Memory B cell (primary cell): ENCODE measurements at regions not wholly inside any gene's neighbourhood (a gene's known extent, or its start where the extent isn't known, plus 50 kb on each side); places are given as distances from the start of the nearest gene placed in this dataset.
"Not testable (repeated sequence)": the region's sequence is repeated elsewhere in the genome, so short reads cannot be mapped to it uniquely, and the experiment has no call there.

Experiments
- ATAC-seq: fragments of 150-1000 bp; cut with Tn5 transposase; 2 replicates; pipeline ENCODE4 v1.10.0; 2021; ENCODE audit warnings: low read depth, mild to moderate bottlenecking, moderate library complexity
- DNase-seq, 2 donors: peaks; one replicate each; pipeline ENCODE4 v3.0.0; 2022; ENCODE audit warnings: low spot score in 2 of 2
- H3K27ac Mint-ChIP-seq: one replicate; pipeline ENCODE4 v1.8.0; 2022; ENCODE audit warnings: mild to moderate bottlenecking, moderate library complexity, mixed read lengths
- H3K27me3 Mint-ChIP-seq: one replicate; pipeline ENCODE4 v1.8.0; 2022; ENCODE audit warnings: mixed read lengths
- H3K36me3 Mint-ChIP-seq: one replicate; pipeline ENCODE4 v1.8.0; 2022; ENCODE audit warnings: mild to moderate bottlenecking, mixed read lengths
- H3K4me1 Mint-ChIP-seq: one replicate; pipeline ENCODE4 v1.8.0; 2022; ENCODE audit warnings: mixed read lengths
- H3K4me3 Mint-ChIP-seq: one replicate; pipeline ENCODE4 v1.8.0; 2022; ENCODE audit warnings: mild to moderate bottlenecking, moderate library complexity, mixed read lengths
- H3K9me3 Mint-ChIP-seq: one replicate; pipeline ENCODE4 v1.8.0; 2022; ENCODE audit warnings: mixed read lengths

- peaks cover 5% of the 10 kb centered on the region for H3K9me3 Mint-ChIP-seq
- no peak overlapping the region for H3K27ac Mint-ChIP-seq
- no peaks in the 10 kb centered on the region for H3K36me3 Mint-ChIP-seq
- ATAC-seq (no peak), DNase-seq (no peak)
- no peaks in the 10 kb centered on the region for H3K27me3 Mint-ChIP-seq
- H3K4me1 Mint-ChIP-seq: no peaks in the 10 kb centered on the region
- H3K4me3 Mint-ChIP-seq: no peak overlapping the region
Measured at GRCh38 chr4:116302990-116303735, 782.2 kb downstream of the TRAM1L1 start.

GRCh38 chr4:116275006-116275405, 810.4 kb downstream of the TRAM1L1 start:
- ATAC-seq (no peak), DNase-seq (no peak)
- Mint-ChIP-seq H3K9me3 (peaks cover 4% of the 10 kb centered on the region), H3K4me1 (no peaks in the 10 kb centered on the region), H3K27ac (no peak overlapping the region), H3K4me3 (no peak overlapping the region), H3K27me3 (no peaks in the 10 kb centered on the region), H3K36me3 (no peaks in the 10 kb centered on the region)

- Mint-ChIP-seq H3K36me3 (no peaks in the 10 kb centered on the region), H3K27ac (no peak overlapping the region), H3K27me3 (no peaks in the 10 kb centered on the region), H3K9me3 (peaks cover 5% of the 10 kb centered on the region), H3K4me1 (no peaks in the 10 kb centered on the region), H3K4me3 (no peak overlapping the region)
- ATAC-seq (no peak), DNase-seq (no peak)
Measured at GRCh38 chr4:116272336-116272735, 813.0 kb downstream of the TRAM1L1 start.

DNA sequence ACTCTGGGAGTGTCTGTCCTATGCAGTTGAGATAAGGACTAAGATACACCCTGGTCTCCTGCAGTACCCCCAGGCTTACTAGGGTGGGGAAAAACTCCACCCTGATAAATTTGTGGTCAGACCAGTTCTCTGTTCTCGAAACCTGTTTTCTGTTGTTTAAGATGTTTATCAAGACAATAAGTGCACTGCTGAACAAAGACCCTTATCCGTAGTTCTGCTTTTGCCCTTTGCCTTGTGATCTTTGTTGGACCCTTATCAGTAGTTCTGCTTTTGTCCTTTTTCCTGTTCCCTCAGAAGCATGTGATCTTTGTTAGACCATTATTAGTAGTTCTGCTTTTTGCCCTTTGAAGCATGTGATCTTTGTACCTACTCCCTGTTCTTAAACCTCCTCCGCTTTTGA, 824.4 kb downstream of the TRAM1L1 start:
- H3K4me3 Mint-ChIP-seq, H3K27me3 Mint-ChIP-seq, H3K9me3 Mint-ChIP-seq, H3K36me3 Mint-ChIP-seq, H3K4me1 Mint-ChIP-seq, DNase-seq, H3K27ac Mint-ChIP-seq, ATAC-seq: not testable (repeated sequence)

DNA sequence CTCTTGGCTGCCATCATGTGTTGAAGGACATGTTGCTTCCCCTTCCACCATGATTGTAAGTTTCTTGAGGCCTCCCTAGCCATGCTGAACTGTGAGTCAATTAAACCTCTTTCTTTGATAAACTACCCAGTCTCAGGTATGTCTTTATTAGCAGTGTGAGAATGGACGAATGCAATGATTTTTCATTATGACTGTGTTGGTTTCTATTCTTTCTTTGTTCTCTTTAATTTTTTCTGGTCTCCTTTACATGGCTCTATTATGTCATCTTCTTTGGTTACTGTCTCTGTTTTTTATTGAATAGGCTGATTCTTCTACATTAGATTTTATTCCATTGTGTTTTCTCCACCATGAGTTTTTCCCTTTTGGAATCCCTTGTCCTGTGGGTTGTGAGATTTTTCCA, 840.6 kb downstream of the TRAM1L1 start:
- H3K27me3 Mint-ChIP-seq: no peaks in the 10 kb centered on the region
- DNase-seq: no peak
- H3K4me3 Mint-ChIP-seq: no peak overlapping the region
- no peaks in the 10 kb centered on the region for H3K4me1 Mint-ChIP-seq
- H3K27ac Mint-ChIP-seq: no peak overlapping the region
- peaks cover 5% of the 10 kb centered on the region for H3K9me3 Mint-ChIP-seq
- no peak for ATAC-seq
- no peaks in the 10 kb centered on the region for H3K36me3 Mint-ChIP-seq

- no peak overlapping the region for H3K27ac Mint-ChIP-seq
Measured at GRCh38 chr4:116243431-116243830, 841.9 kb downstream of the TRAM1L1 start.

GRCh38 chr4:116233971-116234370, 851.4 kb downstream of the TRAM1L1 start:
- no peak overlapping the region for H3K4me3 Mint-ChIP-seq
- H3K9me3 Mint-ChIP-seq: peaks cover 6% of the 10 kb centered on the region
- no peaks in the 10 kb centered on the region for H3K27me3 Mint-ChIP-seq
- DNase-seq (no peak), ATAC-seq (no peak)
- no peaks in the 10 kb centered on the region for H3K36me3 Mint-ChIP-seq
- H3K27ac Mint-ChIP-seq: no peak overlapping the region
- no peaks in the 10 kb centered on the region for H3K4me1 Mint-ChIP-seq

More at GRCh38 chr4:116243431-116243830, 841.9 kb downstream of the TRAM1L1 start:
- H3K27me3 Mint-ChIP-seq: no peaks in the 10 kb centered on the region
- ATAC-seq (no peak), DNase-seq (no peak)
- H3K9me3 Mint-ChIP-seq: peaks cover 4% of the 10 kb centered on the region
- no peaks in the 10 kb centered on the region for H3K36me3 Mint-ChIP-seq
- H3K4me1 Mint-ChIP-seq: no peaks in the 10 kb centered on the region
- H3K4me3 Mint-ChIP-seq: no peak overlapping the region

GRCh38 chr4:116231999-116232398, 853.4 kb downstream of the TRAM1L1 start:
- not testable (repeated sequence) for H3K4me3 Mint-ChIP-seq, H3K27ac Mint-ChIP-seq, ATAC-seq, DNase-seq, H3K27me3 Mint-ChIP-seq, H3K36me3 Mint-ChIP-seq, H3K4me1 Mint-ChIP-seq
- peaks cover 13% of the 10 kb centered on the region for H3K9me3 Mint-ChIP-seq

DNA sequence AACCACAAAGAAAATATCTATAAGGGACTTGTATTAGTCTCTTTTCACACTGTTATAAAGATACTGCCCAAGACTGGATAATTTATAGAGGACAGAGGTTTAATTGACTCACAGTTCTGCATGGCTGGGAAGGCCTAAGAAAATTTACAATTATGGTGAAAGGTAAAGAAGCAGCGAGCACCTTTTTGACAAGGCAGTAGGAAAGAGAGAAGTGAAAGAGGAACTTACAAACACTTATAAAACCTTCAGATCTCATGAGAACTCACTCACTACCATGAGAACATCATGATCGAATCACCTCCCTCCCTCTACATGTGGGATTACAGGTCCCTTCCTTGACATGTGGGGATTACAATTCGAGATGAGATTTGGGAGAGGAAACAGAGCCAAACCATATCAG, 856.0 kb downstream of the TRAM1L1 start:
- H3K4me1 Mint-ChIP-seq: no peaks in the 10 kb centered on the region
- H3K27me3 Mint-ChIP-seq: no peaks in the 10 kb centered on the region
- DNase-seq: no peak
- peaks cover 13% of the 10 kb centered on the region for H3K9me3 Mint-ChIP-seq
- H3K36me3 Mint-ChIP-seq: no peaks in the 10 kb centered on the region
- H3K27ac Mint-ChIP-seq: no peak overlapping the region
- ATAC-seq: no peak
- no peak overlapping the region for H3K4me3 Mint-ChIP-seq

- H3K9me3 Mint-ChIP-seq: peaks cover 4% of the 10 kb centered on the region
- ATAC-seq (no peak), DNase-seq (no peak)
- no peak overlapping the region for H3K27ac Mint-ChIP-seq
- H3K27me3 Mint-ChIP-seq: no peaks in the 10 kb centered on the region
- H3K4me1 Mint-ChIP-seq: no peaks in the 10 kb centered on the region
- no peak overlapping the region for H3K4me3 Mint-ChIP-seq
- no peaks in the 10 kb centered on the region for H3K36me3 Mint-ChIP-seq
Measured at GRCh38 chr4:116223040-116223732, 862.2 kb downstream of the TRAM1L1 start.

DNA sequence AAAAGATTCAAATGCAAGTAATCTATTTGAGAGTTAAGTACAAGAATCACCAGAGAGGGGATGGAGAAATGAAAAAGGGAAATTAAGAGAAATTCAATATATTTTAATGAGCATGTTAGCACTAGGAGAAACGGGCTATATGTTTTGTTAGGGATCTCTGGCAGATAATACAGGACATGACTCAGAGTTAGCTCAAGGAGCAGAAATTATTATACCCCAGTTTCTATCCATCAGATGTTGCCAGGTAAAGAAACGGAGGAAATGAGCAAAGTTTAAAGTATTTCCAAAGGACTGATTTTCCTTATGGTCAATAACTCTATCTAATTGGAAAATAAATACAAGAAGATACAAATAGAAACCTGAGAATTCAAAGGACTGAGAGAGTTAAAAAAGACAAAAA, 867.6 kb downstream of the TRAM1L1 start:
- DNase-seq: no peak
- Mint-ChIP-seq H3K27ac (no peak overlapping the region), H3K27me3 (no peaks in the 10 kb centered on the region), H3K36me3 (no peaks in the 10 kb centered on the region), H3K9me3 (peaks cover 2% of the 10 kb centered on the region), H3K4me3 (no peak overlapping the region), H3K4me1 (no peaks in the 10 kb centered on the region)
- no peak for ATAC-seq

DNA sequence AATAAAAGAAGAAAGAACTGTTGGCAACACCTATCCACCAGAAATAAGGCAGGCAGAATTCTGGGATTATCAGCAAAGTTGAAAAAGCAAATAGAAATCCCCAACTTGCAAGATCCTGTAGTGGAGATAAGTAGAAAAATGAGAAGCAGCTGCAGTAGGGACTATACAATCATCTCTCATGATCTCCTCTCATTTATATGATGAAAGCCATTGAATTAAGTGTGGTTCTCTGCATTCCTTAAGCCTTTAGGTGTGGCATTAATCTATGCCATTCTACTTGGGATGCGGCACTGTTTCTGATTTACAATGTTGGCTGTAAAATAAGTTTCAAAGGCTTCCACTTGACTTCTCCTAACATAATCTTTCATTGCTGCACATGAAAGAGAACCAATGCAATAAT, 869.8 kb downstream of the TRAM1L1 start:
- Mint-ChIP-seq H3K27me3 (no peaks in the 10 kb centered on the region), H3K4me1 (no peaks in the 10 kb centered on the region), H3K9me3 (peaks cover 2% of the 10 kb centered on the region), H3K27ac (no peak overlapping the region), H3K36me3 (no peaks in the 10 kb centered on the region), H3K4me3 (no peak overlapping the region)
- DNase-seq: no peak
- ATAC-seq: no peak

DNA sequence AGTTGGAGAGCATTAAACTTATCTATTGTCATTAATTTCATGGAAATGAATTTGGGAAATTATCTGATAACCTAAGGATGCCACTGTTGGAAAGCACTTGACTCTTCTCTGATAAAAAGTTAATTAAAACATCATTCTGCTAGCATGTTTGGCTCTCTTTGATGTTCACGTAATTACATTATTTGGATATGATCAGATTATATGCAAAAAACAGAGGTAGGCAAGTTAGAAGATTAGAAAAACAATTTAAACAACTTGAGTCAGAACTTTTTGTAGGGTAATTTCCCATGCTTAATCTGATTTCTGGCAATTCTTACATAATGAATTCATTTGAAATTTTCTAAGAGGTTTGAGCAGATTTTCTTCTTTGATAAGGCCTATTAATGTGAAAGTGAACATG, 882.9 kb downstream of the TRAM1L1 start:
- no peaks in the 10 kb centered on the region for H3K4me1 Mint-ChIP-seq
- H3K9me3 Mint-ChIP-seq: peaks cover 6% of the 10 kb centered on the region
- DNase-seq (no peak), ATAC-seq (no peak)
- no peaks in the 10 kb centered on the region for H3K27me3 Mint-ChIP-seq
- H3K27ac Mint-ChIP-seq: no peak overlapping the region
- no peaks in the 10 kb centered on the region for H3K36me3 Mint-ChIP-seq
- no peak overlapping the region for H3K4me3 Mint-ChIP-seq

GRCh38 chr4:116197317-116197809, 888.0 kb downstream of the TRAM1L1 start:
- no peak overlapping the region for H3K4me3 Mint-ChIP-seq

More at GRCh38 chr4:116197317-116197809, 888.0 kb downstream of the TRAM1L1 start:
- Mint-ChIP-seq H3K36me3 (no peaks in the 10 kb centered on the region), H3K4me1 (no peaks in the 10 kb centered on the region), H3K9me3 (peaks cover 1% of the 10 kb centered on the region), H3K27me3 (no peaks in the 10 kb centered on the region), H3K27ac (no peak overlapping the region)
- ATAC-seq (no peak), DNase-seq (no peak)
